PFSK-1 (cell line): ENCODE measurements at regions not wholly inside any gene's neighbourhood (a gene's known extent, or its start where the extent isn't known, plus 50 kb on each side); places are given as distances from the start of the nearest gene placed in this dataset.

ENCODE experiments used
- FOXP2 ChIP-seq: optimal IDR thresholded peaks from 2 replicates; pipeline ENCODE3; 2011; ENCODE audit warnings: borderline replicate concordance, control low read depth, inconsistent platforms; ENCODE audit not compliant: insufficient read depth; ENCODE audit errors: extremely low read length, extremely low read depth
- POLR2AphosphoS5 ChIP-seq: IDR thresholded peaks from 2 replicates; pipeline ENCODE4 v1.6.1; 2012; ENCODE audit warnings: low read depth, mild to moderate bottlenecking, control low read depth, low read length, moderate library complexity
- SIN3A ChIP-seq: IDR thresholded peaks from 2 replicates; pipeline ENCODE4 v1.6.1; 2012; ENCODE audit warnings: mild to moderate bottlenecking, low read length, moderate library complexity, borderline replicate concordance; ENCODE audit not compliant: insufficient read depth
- TAF1 ChIP-seq: IDR thresholded peaks from 2 replicates; pipeline ENCODE4 v1.6.1; 2012; ENCODE audit warnings: low read length, control low read depth, borderline replicate concordance; ENCODE audit not compliant: insufficient read depth
- TF ChIP-seq, protein P1 (sequence below), 2 experiments: IDR thresholded peaks; 2 replicates each; pipeline versions ENCODE4 v1.6.1 to v1.8.0; 2011 to 2012; ENCODE audit warnings: low read depth in 2 of 2, low read length in 2 of 2, control low read depth in 1 of 2, inconsistent platforms in 1 of 2, mild to moderate bottlenecking in 1 of 2, moderate library complexity in 1 of 2; ENCODE audit not compliant: insufficient read depth in 1 of 2

- TF ChIP-seq FOXP2, result no peak
- TF ChIP-seq TAF1, result no peak
- no peak for TF ChIP-seq SIN3A
- TF ChIP-seq, protein P1, sequence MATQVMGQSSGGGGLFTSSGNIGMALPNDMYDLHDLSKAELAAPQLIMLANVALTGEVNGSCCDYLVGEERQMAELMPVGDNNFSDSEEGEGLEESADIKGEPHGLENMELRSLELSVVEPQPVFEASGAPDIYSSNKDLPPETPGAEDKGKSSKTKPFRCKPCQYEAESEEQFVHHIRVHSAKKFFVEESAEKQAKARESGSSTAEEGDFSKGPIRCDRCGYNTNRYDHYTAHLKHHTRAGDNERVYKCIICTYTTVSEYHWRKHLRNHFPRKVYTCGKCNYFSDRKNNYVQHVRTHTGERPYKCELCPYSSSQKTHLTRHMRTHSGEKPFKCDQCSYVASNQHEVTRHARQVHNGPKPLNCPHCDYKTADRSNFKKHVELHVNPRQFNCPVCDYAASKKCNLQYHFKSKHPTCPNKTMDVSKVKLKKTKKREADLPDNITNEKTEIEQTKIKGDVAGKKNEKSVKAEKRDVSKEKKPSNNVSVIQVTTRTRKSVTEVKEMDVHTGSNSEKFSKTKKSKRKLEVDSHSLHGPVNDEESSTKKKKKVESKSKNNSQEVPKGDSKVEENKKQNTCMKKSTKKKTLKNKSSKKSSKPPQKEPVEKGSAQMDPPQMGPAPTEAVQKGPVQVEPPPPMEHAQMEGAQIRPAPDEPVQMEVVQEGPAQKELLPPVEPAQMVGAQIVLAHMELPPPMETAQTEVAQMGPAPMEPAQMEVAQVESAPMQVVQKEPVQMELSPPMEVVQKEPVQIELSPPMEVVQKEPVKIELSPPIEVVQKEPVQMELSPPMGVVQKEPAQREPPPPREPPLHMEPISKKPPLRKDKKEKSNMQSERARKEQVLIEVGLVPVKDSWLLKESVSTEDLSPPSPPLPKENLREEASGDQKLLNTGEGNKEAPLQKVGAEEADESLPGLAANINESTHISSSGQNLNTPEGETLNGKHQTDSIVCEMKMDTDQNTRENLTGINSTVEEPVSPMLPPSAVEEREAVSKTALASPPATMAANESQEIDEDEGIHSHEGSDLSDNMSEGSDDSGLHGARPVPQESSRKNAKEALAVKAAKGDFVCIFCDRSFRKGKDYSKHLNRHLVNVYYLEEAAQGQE (IDR thresholded peaks at IDR 0.05; ENCODE audit: insufficient read depth in 1 of 2, low read depth in 2 of 2, low read length in 2 of 2), result no peak
- no peak for TF ChIP-seq POLR2AphosphoS5
Observed at GRCh38 chr2:60127191-60127590, 426.3 kb downstream of the BCL11A start.

- TF ChIP-seq, protein P1 (IDR thresholded peaks at IDR 0.05; ENCODE audit: insufficient read depth in 1 of 2, low read depth in 2 of 2, low read length in 2 of 2), result no peak
- TF ChIP-seq TAF1 (no peak), POLR2AphosphoS5 (no peak), FOXP2 (no peak), SIN3A (no peak)
Observed at GRCh38 chr2:60125611-60126426, 427.6 kb downstream of the BCL11A start.

DNA sequence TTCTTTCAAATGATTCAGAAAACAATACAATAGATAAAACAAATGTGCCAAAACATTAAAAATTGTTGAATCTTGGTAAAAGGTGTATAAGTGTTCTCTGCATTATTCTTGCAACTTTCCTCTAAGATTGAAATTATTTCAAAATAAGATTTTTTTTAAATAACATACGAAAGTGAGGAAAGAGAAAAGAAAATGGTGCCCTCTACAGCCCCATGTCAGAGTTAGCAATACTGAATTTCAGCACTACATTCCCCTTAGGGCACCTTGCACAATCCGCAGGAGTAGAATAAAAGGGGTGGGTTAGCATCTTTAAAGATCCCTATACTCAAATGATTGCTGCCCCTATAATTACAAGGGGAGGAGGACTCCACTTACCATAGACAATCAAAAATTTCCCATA lies 433.7 kb downstream of the BCL11A start:
- TF ChIP-seq, protein P1 (IDR thresholded peaks at IDR 0.05; ENCODE audit: insufficient read depth in 1 of 2, low read depth in 2 of 2, low read length in 2 of 2), result no peak
- no peak for TF ChIP-seq SIN3A

DNA sequence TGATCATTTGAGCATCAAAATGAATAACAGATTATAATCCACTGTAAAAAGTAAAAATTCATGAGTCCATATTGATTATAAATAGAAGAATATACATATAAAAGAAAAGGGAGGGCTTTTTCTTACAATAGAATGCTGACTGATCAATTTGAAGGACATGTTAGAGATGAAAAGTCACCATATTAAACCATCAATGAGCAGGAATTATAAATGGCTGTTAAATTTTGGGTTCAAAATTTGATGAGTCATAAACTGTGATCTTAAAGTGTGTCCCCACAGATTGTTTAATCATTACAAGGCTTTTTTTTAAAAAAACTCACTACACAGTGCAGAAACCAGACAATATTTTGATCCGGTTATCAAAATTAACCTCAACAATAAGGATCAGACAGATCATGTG lies 434.5 kb downstream of the BCL11A start:
- TF ChIP-seq FOXP2, result no peak
- no peak for TF ChIP-seq TAF1
- no peak for TF ChIP-seq POLR2AphosphoS5
- TF ChIP-seq, protein P1 (IDR thresholded peaks at IDR 0.05; ENCODE audit: insufficient read depth in 1 of 2, low read depth in 2 of 2, low read length in 2 of 2), result no peak
- TF ChIP-seq SIN3A, result no peak
